ENCODE measurements at regions not wholly inside any gene's neighbourhood (a gene's known extent, or its start where the extent isn't known, plus 50 kb on each side); places are given as distances from the start of the nearest gene placed in this dataset.

DNA sequence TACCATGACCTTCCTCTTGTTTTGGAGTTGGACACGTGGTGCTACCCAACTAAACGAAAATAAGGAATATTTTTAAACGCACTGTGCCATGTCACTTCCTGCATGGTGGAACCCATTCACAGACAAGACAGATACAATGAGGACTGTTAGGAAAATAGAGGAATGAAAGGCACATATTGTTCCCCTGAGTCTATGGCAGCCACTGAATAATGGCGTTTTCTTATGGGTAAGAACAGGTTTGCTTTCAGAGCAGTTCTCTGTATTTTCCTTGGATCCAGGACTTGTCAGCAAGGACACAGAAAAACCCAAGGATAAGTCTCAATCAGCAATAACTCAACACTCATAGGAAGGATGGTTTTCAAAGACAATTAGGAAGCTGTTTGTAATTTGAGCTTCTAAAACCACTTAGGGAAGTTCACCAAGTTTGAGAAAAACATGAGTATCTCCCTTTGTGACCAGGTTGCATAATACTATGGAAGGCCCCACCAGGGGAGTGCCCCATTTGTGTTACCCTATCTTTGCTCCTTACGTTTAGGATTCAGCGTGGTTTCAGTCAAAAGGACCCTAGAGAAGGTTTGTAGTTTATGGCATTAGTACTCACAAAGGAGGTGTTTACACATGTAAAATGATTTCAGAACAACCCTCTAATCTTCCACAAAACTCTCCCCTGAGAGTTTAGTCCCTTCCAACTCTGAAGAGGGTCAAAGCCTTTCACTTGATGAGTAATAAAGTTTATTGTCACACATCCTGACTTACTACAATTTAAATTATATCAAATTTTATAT is 487.2 kb upstream of the ATP11B start:
- Histone ChIP-seq H3K27me3 (ENCODE audit: control insufficient read depth, insufficient read depth, low read length) (no peaks in the 10 kb centered on the region), H3K4me1 (ENCODE audit: control insufficient read depth in 2 of 3, insufficient read depth in 2 of 3, low read depth in 1 of 3, low read length in 3 of 3) (no peaks in the 10 kb centered on the region), H3K27ac (ENCODE audit: low read depth in 2 of 2, low read length in 2 of 2) (no peak overlapping the region), H3K9ac (ENCODE audit: low read length in 3 of 3) (no peak overlapping the region), H3K36me3 (ENCODE audit: control insufficient read depth in 2 of 3, insufficient read depth in 3 of 3, low read length in 3 of 3) (no peaks in the 10 kb centered on the region), H3K9me3 (ENCODE audit: control insufficient read depth in 2 of 3, insufficient read depth in 1 of 3, low read length in 3 of 3) (no peaks in the 10 kb centered on the region), H3K4me3 (ENCODE audit: low read length in 3 of 3) (no peak overlapping the region)
- TF ChIP-seq, protein P1, sequence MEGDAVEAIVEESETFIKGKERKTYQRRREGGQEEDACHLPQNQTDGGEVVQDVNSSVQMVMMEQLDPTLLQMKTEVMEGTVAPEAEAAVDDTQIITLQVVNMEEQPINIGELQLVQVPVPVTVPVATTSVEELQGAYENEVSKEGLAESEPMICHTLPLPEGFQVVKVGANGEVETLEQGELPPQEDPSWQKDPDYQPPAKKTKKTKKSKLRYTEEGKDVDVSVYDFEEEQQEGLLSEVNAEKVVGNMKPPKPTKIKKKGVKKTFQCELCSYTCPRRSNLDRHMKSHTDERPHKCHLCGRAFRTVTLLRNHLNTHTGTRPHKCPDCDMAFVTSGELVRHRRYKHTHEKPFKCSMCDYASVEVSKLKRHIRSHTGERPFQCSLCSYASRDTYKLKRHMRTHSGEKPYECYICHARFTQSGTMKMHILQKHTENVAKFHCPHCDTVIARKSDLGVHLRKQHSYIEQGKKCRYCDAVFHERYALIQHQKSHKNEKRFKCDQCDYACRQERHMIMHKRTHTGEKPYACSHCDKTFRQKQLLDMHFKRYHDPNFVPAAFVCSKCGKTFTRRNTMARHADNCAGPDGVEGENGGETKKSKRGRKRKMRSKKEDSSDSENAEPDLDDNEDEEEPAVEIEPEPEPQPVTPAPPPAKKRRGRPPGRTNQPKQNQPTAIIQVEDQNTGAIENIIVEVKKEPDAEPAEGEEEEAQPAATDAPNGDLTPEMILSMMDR (IDR thresholded peaks at IDR 0.05; ENCODE audit: borderline replicate concordance, extremely low read depth, insufficient read depth) = no peak
- no peak for FAIRE-seq
- no peak for DNase-seq
- intact Hi-C loops (cut with DNase I) = no loop called here

DNA sequence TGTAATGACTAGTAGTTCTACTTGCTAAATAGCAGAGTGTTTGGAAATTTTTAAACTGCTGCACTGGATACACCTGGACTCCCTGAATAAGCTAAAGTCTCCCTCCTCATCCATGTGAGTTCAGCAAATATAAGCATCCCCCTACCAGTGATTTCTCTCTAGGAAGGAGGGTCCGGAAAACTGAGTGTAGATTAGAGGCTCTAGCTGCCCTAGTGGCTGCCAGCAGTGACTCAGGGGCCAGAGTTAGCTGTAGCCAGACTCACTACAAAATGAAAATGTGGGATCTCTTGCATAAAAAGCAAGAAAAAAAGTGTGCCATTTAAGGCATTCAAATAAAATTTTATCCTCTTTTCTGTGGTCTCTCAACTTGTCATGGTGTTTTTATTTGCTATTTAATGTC is 485.0 kb upstream of the ATP11B start:
- H3K27me3 ChIP-seq (ENCODE audit: control insufficient read depth, insufficient read depth, low read length) = no peaks in the 10 kb centered on the region
- no peak overlapping the region for H3K27ac ChIP-seq (ENCODE audit: low read depth in 2 of 2, low read length in 2 of 2)
- TF ChIP-seq, protein P1 (IDR thresholded peaks at IDR 0.05; ENCODE audit: borderline replicate concordance, extremely low read depth, insufficient read depth) = no peak
- intact Hi-C loops (cut with DNase I) = no loop called here
- H3K9me3 ChIP-seq (ENCODE audit: control insufficient read depth in 2 of 3, insufficient read depth in 1 of 3, low read length in 3 of 3) = no peaks in the 10 kb centered on the region
- H3K9ac ChIP-seq (ENCODE audit: low read length in 3 of 3) = no peak overlapping the region
- no peak for FAIRE-seq
- no peak overlapping the region for H3K4me3 ChIP-seq (ENCODE audit: low read length in 3 of 3)
- no peaks in the 10 kb centered on the region for H3K4me1 ChIP-seq (ENCODE audit: control insufficient read depth in 2 of 3, insufficient read depth in 2 of 3, low read depth in 1 of 3, low read length in 3 of 3)
- no peak for DNase-seq
- no peaks in the 10 kb centered on the region for H3K36me3 ChIP-seq (ENCODE audit: control insufficient read depth in 2 of 3, insufficient read depth in 3 of 3, low read length in 3 of 3)

DNA sequence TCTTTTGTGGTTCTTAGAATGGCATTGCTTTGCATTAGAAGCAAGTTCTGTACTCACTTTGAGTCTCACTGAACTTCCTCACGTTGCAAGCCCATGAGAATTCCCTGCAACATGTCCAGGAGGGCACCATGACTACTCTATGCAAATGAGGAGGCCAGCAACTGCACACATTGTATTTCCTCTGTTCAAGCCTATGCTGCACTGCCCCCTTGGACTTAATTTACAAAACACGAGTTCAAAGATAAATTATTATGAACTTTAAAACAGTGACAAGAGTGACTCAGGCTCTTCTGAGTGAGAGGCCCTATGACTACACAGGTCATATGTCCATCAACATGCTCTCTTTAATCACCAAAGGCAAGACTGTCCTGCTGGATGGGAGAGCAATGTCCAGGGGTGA is 484.2 kb upstream of the ATP11B start:
- no peak for DNase-seq

More for the DNA sequence above, 484.2 kb upstream of the ATP11B start:
- H3K4me3 ChIP-seq (ENCODE audit: low read length in 3 of 3) = no peak overlapping the region
- TF ChIP-seq, protein P1 (IDR thresholded peaks at IDR 0.05; ENCODE audit: borderline replicate concordance, extremely low read depth, insufficient read depth) = no peak
- H3K36me3 ChIP-seq (ENCODE audit: control insufficient read depth in 2 of 3, insufficient read depth in 3 of 3, low read length in 3 of 3) = no peaks in the 10 kb centered on the region
- no peak overlapping the region for H3K27ac ChIP-seq (ENCODE audit: low read depth in 2 of 2, low read length in 2 of 2)
- H3K27me3 ChIP-seq (ENCODE audit: control insufficient read depth, insufficient read depth, low read length) = no peaks in the 10 kb centered on the region
- H3K4me1 ChIP-seq (ENCODE audit: control insufficient read depth in 2 of 3, insufficient read depth in 2 of 3, low read depth in 1 of 3, low read length in 3 of 3) = no peaks in the 10 kb centered on the region
- no peak for FAIRE-seq
- no peaks in the 10 kb centered on the region for H3K9me3 ChIP-seq (ENCODE audit: control insufficient read depth in 2 of 3, insufficient read depth in 1 of 3, low read length in 3 of 3)
- H3K9ac ChIP-seq (ENCODE audit: low read length in 3 of 3) = no peak overlapping the region
- intact Hi-C loops (cut with DNase I) = no loop called here

All from kidney (tissue), 13 donors.